Activated CD4-positive, alpha-beta T cell treated with anti-CD3 and anti-CD28 coated beads, Interleukin-2, Interleukin-6, amounts not matched to agents 100 ng/mL and 50 ng/mL, durations not matched to agents 16 hours and 8 hours (primary cell): ENCODE measurements at regions not wholly inside any gene's neighbourhood (a gene's known extent, or its start where the extent isn't known, plus 50 kb on each side); places are given as distances from the start of the nearest gene placed in this dataset.

Experiments
- DNase-seq: peaks from one replicate; pipeline ENCODE4 v3.0.0-alpha.2; 2020

DNA sequence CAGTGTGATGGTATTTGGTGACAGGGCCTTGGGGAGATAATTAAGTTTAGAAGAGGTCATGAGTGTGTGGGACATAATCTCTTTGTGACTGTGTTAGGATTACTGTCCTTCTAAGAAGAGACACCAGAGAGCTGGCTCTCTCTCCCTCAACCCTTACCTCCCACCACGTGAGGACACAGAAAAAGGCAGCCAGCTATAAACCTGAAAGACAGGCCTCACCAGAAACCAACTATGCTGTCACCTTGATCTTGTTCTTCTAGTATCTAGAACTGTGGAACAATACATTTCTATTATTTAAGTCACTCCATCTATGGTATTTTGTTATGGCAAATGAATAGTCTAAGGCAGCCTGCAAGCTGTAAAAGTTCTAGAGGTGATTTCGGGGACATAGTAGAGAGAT is 203.7 kb downstream of the OTOR start:
- no peak for DNase-seq

DNA sequence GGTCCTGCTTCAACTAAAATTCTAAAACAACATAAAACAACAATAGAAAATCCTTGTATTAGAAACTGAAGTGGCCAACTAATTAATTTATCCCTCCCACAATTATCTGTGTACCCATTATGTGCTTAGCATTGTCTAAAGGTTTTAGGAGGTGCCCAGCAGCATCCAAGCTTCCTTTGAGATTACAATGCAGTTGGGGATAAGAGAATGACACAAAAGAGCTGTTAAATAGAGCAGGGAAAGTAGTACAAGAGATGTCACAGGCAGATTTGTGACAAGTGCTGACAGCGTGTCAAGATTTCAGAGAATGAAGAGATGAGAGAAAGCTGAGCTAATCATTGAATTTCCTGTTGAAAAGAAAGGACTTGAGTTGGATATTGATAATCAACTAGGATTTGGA is 204.8 kb downstream of the OTOR start:
- DNase-seq = no peak

DNA sequence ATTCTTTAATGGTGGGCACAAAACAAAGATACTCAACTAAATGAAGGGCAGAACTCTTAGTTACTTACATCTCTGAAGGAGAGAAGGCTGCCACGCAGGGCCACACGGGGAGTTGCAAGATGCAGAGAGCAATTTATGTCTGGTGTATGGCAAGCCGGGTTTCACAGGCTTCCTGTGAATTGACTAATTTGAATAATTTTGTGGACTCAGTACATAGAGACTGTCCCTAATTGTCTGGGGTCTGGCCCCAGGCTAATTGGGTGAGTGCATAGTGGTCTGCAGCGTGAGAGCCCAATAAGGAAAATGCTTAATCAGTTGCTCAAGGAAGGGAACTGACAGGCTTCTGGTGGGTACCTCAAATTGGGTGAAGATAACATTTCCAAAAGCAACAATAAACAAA is 205.7 kb downstream of the OTOR start:
- no peak for DNase-seq

DNA sequence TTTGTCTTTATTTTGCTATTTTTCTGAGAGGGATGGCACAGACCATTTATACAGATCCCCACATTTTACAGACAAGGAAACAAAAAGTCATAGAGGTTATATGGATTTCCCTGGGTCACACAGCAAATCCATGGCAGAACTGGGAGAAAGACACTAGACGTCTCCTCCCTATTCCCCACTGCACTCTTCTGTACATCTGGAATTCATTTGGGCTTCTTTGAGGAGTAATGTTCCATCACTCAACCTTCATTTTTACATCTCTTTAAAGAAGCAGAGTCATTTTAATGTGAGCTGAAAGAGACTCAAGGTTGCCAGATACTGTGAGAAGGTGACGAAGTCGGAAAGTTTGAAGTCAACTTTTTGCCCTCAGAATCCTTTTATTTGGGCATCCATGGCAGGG is 207.3 kb downstream of the OTOR start:
- no peak for DNase-seq

DNA sequence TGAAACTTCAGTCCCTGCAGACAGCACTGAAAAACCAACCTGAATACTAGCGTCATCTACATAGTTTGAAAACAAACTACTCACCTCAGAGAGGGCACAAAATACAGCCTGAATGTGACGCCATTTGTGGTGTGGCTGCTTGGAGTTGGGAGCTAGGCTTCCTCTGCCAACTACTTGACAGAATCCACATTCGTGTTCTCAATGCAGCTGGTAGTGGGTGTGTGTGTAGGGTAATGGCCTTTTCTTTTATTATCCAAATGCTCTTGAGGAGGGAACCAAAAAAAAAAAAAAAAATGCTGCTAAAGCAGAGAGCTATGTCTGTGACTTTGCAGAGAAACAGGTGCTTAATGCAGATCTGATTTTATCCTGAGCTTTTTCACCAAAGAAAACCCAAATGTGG is 207.8 kb downstream of the OTOR start:
- DNase-seq = no peak

DNA sequence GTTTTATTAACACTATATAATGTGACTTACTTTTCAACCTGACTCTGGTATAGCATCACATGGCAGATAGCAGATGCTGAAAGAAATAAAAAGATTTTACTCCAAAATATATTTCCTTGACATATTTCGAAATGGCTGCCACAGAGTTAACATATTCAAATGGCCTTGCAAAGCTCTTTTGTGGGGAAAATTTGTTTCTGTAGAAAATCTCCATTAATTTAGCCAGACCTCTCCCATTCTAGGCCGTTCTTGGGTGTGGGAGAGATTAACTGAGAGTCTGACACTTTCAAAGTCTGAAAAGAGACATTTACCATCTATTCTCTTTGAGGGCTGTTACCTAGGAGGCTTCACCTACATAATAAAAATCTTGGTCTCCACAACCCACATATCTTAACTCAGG is 217.2 kb downstream of the OTOR start:
- DNase-seq = no peak

DNA sequence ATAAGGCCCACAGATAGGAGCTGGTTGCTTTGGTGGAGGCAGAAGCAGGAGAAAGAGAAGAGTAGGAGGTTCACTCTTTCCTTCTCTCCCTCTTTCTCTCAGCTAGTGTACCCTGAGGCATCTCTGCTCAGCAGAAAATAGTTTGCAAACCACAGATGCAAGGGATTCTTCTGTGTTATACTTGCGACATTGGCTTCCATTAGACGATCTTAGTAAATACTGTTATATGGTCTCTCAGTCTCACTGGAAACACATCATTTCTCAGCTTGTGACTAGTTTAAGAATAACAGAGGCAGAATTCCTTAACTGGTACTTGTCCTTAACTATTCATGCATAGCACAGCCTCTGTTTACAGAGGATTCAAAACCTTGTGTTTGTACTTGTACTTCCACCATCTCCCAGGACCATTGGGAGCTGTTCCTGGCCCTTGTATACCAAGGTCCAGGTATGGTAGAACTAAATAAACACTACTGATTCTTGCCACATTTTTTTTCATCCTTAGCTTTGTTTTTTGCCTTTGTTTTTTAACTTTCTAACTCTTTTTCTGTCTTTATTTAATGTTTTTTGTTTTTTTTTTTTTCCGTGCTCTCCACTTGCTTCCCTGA is 218.2 kb downstream of the OTOR start:
- no peak for DNase-seq

DNA sequence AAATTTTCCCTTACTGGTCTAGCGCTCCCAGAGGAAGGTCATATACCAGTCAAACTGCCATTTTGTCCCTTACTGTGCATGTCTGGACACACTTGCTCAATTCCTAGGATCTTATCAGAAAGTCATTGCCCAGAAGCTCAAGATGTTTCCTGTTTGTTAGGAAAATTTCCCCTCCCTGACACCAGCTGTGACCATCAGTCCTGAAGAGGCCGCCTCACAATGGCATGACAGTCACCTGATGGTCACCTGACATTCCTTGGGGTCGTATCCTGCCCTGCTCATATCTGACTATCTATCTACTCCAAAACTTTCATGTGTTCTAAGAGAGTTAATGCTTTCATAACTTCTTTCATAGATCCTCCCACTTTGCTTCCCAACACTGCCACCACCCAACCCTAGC is 219.9 kb downstream of the OTOR start:
- no peak for DNase-seq

DNA sequence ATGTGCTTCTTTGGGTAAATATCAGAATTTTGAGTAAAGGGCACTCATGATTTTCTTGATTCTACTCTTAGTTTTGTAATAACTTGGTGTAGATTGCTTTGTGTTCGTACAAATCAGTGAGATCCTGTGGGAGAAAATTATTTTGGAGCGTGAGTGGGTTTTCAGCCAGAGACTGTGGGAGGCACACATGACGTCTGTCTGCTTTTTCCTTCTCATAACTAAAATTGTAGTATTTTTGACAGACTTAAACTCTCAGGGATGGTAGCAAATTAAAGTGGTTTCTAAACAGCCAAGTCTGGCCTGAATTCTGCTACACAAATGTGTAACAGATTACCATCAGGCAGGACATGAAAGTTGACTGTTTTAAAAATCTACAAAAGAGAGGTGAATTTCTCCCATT is 222.6 kb downstream of the OTOR start:
- no peak for DNase-seq

DNA sequence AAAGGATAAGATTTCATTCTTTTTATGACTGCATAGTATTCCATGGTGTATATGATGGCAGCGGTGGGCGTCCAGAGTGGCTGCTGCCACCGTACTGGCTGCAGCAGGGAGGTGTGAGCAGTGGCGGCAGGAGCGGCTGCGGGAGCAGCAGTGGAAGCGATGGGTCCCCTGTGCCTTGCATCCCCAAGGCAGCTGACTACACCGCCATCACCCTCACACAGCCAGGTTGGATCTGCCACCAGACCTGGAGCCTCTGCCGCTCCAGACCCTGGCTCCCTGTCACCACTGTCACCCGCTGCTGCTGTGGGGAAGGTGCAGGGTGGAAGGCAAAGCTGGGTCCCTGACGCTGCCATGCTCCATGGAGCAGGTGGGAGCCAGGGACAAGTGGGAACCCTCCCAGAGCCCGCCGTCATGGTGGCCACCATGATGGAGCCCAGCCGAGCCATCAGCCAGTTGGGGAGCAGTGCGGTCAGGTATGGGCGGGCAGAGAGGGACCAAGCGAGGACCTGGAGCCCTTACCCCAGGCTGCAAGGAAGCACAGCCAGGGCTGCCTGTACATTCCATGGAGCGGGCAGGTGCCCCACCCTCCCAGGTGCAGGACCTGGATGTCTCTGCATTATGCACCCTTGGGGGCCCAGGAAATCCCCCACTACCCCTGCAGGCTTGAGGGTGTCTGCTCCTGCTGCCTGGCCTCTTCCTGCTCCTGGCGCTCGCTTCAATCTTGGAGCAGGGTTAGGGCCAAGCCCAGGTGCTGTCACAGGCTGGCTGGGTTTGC is 226.1 kb downstream of the OTOR start:
- DNase-seq = no peak

DNA sequence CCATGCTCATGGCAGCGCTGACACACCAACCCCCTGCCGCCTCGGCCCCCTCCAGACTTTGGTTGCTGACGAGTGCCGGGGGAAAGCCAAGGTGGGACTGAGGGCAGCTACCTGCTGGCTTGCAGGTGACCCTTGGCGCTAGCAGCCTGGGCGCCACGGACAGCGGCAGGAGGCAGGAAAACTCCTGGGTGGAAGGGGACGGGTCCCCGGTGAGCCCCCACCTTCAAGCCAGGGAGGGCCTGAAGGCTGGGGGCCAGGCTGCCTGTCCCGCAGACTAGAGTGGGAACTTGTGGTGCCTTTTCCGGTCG is 226.7 kb downstream of the OTOR start:
- DNase-seq = no peak

DNA sequence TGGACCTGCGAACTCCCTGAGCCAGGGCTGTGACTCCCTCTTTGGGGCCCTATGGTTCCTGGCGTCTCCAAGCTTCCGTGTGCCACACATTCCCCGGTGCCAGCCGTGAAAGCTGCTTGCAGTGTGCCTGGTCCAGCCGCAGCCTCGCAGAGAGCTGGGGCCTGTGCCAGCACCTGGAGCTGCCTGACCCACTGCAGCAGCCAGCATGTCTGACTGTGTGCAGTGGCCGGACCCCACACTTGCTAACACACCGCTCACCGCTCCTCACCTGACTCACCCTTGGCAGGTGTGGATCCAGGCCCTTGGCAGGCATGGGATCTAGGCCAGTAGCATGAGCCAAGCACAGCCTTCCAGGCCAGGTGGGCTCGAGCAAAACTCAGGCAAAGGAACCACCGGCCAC is 227.5 kb downstream of the OTOR start:
- DNase-seq = no peak

DNA sequence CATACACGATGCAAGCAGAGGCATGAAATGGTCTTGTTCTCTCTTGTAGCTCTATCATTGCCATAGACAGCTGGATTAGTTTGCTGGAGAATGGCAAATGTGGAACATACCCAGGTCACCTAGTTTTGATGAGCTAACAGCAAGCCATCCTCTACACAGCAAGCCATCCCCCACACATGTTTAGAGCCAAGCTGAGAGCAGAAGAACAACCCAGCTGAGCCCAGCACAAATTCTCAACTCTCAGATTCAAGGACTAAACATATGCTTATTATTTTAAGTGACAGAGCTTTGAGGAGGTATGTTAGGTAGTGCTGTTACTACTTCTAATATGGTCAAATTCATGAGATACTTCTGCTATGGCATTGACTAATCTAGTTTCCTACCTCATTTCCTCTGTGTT is 230.3 kb downstream of the OTOR start:
- DNase-seq = no peak

DNA sequence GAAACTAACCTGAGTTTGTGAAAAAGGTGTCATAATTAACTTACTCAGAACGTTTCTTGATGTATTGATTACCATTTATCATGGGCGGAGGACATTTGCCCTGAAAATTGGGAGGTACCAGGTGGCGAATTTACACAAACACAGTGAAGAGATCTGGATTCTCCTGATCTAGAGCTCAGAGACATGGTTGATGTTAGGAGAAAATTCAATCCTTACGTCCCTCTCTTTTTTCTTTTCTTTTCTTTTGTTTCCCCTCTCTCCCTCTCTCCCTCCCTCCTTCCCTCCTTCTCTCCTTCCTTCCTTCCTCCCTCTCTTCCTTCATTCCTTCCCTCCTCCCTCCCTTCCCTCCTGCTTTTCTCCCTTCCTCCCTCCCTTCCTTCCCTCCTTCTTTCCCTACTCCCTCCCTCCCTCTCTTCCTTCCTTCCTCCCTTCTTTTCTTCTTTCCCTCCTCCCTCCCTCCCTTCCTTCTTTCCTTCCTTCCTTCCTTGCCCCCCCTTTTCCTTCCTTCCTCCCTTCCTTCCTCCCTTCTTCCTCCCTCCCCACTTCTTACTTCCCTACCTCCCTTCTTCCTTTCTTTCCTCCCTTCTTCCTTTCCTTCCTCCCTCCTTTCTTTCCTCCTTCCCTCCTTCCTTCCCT is 234.1 kb downstream of the OTOR start:
- no peak for DNase-seq

DNA sequence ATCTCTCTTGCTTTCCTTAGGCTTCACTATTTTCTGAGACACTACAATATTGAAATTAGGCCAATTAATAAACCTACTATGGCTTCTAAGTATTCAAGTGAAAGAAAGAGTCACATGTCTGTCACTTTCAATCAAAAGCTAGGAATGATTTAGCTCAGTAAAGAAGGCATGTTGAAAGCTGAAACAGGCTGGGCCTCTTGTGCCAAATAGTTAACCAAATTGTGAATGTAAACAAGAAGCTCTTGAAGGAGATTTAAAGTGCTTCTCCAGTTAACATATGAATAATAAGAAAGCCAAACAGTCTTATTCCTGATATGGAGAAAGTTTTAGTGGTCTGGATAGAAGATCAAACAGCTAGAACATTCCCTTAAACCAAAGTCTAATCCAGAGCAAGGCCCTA is 236.3 kb downstream of the OTOR start:
- DNase-seq = no peak

DNA sequence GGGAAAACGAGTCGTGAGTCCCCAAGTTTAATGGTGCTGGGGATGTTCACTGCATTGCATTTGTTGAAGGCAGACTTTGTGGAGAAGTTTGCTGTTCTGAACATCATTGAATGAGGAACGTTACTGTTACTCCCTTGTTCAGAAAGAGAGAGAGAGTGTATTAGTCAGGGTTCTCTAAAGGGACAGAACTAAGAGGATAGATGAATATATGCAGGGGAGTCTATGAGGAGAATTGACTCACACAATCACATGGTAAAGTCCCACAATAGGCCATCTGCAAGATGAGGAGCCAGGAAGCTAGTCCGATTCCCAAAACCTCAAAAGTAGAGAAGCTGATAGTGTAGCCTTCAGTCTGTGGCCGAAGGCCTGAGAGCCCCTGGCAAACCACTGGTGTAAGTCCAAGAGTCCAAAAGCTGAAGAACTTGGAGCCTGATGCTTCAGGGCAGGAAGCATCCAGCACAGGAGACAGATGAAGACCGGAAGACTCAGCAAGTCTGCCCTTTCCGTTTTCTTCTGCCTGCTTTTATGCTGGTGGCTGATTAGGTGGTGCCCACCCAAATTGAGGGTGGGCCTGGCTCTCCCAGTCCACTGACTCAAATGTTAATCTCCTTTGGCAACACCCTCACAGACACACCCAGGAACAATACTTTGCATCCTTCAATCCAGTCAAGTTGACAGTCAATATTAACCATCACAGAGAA is 223.5 kb upstream of the PCSK2 start:
- DNase-seq = no peak

DNA sequence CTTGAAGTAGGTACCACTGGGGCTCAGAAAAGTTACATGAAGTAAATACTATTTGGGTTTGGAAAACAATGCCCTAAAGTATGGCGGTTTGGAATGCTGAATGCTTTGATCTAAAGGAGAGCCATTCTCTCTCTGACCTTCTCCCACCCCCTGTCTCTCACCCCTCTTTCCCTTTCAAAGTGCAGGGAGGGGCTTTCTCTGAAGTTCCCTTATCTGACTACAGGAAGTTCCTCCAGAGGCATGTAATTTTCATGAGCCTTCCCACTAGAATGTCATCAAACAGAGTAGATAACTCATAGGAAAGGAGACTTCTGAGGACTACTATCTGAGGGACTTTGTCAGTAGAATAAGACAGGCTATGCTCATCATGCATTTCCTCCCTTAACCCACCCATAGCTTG is 216.7 kb upstream of the PCSK2 start:
- DNase-seq = no peak

DNA sequence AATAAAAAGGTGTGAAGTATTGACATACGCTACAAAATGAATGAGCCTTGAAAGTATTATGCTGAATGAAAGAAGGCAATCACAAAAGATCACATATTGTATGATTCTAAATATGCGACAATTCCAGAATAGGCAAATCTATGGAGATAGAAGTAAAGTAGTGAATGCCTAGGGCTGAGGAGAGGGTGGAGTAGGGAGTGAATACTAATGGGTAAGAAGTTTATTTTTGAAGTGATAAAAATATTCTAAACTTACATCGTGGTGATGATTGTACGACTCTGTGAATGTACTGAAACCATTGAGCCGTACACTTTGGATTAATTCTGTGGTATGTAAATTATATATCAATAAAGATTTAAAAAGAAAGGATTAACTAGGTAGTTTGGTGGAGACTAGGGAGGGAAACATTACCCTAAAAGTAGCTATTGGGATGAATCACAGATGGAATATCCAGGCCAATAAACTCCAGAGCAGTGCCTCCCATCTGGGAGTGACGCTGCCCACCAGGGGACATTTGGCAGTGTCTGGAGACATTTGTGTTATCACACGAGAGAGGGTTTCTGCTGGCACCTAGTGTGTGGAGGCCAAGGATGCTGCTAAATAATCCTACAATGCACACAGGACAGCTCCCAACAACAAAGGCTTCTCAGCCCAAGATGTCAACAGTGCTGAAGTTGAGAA is 214.2 kb upstream of the PCSK2 start:
- no peak for DNase-seq

DNA sequence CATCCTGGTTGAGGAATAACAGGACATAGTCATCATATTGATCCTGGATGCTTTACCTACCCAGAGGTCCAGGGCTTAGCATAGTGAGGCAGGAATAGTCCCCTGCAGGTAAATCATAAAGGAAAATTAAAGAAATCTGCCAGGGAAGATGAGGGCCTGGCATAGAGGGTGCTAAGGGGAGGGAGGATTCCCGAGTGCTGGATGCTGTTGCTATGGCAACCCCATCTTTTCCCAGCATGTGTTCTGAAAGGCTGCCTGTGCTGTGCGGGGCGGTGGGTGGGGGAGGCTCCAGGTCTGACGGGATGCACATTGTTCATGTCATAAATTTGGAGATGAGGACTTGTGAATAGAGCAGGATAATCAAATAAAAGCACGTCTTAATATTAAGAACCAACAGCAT is 212.6 kb upstream of the PCSK2 start:
- DNase-seq = no peak

DNA sequence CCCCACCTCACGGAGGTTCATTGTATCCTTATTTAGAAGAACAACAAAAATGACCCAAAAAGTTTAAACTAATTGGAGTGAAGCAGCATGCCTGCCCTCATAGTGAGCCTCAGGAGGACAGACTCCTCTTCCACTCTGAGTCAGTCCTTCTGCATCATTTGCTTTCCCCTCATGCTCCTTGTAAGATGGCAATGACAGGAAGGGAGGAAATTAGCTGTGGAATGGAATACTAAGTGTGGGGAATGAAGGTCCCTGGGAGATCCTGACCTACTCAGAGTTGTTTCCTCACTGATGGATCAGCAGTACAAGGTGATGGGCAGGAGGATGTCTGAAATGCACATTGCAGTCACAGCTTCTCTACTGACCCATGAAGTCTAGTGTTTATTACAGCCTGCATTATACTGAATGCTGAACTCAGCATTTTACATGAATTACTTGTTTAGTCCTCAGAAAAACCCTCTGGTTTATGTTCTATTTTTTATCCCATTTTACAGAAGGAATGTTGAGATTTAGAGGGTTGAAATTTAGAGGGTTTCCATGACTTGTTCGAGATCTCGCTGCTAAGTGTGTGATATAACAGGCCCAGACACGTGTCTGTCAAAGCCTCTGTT is 212.0 kb upstream of the PCSK2 start:
- no peak for DNase-seq

DNA sequence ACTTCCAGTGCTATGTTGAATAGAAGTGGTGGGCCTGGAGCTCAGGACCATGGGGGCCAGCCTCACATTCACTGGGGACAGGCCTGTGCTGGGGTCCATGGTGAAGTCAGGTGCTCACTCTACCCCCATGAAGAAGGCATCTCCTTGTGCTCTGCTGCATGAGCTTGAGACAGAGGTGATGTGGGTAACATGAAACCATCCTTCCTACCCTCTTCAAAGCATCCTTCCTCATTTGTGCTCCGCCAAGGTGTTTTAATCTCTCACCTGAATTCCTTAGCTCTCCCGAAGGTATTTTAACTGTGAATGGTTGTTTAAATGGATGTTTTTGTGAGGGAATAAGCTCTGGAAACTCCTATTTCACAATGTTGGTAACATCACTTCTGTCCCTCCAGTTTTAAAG is 209.6 kb upstream of the PCSK2 start:
- no peak for DNase-seq

DNA sequence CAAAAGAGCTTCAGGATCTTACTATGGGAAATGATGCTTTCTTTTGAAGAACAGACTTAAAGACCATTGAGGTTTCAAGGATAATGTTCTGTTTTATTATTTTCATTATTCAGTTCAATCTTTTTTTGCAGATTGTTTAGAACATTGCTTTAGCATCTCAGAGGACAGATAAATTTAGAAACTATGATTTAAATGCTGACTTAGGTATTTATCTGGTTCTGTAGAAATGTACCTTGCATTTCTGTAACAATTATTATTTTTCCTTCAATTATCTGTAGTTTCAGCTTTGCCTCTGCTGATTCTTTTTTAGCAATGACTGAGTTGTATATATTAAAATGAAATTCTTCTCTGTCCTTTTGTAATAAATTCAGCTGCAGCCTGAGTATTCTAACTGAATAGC is 205.4 kb upstream of the PCSK2 start:
- no peak for DNase-seq

DNA sequence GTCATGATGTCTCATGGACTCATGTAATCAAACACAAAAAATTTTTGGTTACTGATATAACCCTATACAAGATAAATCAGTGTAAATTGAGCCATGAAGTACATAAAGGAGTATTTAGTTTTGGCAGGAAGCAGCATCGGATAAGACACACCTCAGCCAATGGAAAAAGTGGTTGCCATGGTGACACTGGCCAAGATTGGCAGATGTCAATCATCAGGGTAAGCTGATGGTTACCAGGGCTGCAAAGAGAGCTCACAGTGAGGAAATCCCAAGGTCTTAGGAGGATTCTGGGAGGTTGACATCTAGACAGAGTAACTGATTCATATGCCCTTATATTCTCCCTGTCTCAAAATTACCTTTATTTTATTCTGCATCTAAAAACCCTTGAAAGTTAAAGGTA is 203.8 kb upstream of the PCSK2 start:
- no peak for DNase-seq
